ENCODE measurements at regions not wholly inside any gene's neighbourhood (a gene's known extent, or its start where the extent isn't known, plus 50 kb on each side); places are given as distances from the start of the nearest gene placed in this dataset.

DNA sequence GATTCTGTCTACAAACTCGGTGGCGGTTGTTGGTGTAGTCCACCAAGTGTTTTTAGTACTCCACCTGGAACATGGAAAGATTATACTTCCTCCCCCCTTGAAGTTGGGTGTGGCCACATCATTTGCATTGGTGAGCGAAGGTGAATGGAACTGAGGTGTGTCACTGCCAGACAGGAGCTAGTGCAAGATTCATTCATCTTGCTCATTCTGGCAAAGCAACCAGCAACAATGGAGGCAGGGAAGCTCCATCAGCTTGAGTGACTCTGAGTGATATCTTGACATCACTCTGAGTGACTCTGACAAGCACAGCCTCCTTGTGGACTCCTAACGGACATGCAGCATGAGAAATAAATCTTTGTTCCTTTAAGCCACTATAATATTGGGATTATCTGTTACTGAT is 54.7 kb upstream of the SLC1A4 start (continued):
- TF ChIP-seq SIRT6 (IDR thresholded peaks at IDR 0.05; ENCODE audit: low read length) (no peak), JUND (IDR thresholded peaks at IDR 0.05; ENCODE audit: low read length) (no peak), SIX5 (IDR thresholded peaks at IDR 0.05; ENCODE audit: low read depth, low read length) (no peak), SAP30 (IDR thresholded peaks at IDR 0.05; ENCODE audit: insufficient read depth, insufficient replicate concordance, low read length) (no peak), JUN (IDR thresholded peaks at IDR 0.05; ENCODE audit: low read depth, low read length) (no peak), EZH2 (IDR thresholded peaks at IDR 0.05; ENCODE audit: low read depth, low read length, severe bottlenecking) (no peak), EP300 (IDR thresholded peaks at IDR 0.05; ENCODE audit: borderline replicate concordance in 1 of 2, low read depth in 2 of 2, low read length in 2 of 2) (no peak)
- TF ChIP-seq, protein P1, sequence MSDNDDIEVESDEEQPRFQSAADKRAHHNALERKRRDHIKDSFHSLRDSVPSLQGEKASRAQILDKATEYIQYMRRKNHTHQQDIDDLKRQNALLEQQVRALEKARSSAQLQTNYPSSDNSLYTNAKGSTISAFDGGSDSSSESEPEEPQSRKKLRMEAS (IDR thresholded peaks at IDR 0.05): no peak

All from H1 (cell line).